GM21737 (cell line): ENCODE measurements at regions not wholly inside any gene's neighbourhood (a gene's known extent, or its start where the extent isn't known, plus 50 kb on each side); places are given as distances from the start of the nearest gene placed in this dataset.
"Not testable (repeated sequence)": the region's sequence is repeated elsewhere in the genome, so short reads cannot be mapped to it uniquely, and the experiment has no call there.

ENCODE experiments used
- ATAC-seq: cut with Tn5 transposase; IDR thresholded peaks from one replicate; pipeline ENCODE4 v1.9.1; 2021; ENCODE audit warnings: mild to moderate bottlenecking, moderate library complexity; ENCODE audit not compliant: unreplicated experiment

DNA sequence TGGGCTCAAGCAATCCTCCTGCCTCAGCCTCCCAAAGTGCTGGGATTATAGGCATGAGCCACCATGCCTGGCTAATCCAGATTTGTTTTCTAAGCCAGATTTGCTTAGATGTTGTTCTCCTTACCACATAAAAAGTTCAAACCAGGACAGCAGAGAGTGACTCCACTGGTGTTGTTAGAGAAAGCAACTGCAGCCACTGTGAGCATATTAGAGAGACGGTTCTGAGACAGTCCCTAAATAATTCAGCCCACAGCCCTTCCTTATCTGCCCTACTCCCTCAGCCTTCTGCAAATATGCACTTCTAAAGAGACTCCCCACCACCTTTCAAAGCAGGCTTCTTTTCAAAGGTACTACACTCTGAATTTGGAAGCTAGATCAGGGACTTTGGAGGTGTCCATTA, 96.1 kb downstream of the DRD1 start:
- ATAC-seq = no peak

DNA sequence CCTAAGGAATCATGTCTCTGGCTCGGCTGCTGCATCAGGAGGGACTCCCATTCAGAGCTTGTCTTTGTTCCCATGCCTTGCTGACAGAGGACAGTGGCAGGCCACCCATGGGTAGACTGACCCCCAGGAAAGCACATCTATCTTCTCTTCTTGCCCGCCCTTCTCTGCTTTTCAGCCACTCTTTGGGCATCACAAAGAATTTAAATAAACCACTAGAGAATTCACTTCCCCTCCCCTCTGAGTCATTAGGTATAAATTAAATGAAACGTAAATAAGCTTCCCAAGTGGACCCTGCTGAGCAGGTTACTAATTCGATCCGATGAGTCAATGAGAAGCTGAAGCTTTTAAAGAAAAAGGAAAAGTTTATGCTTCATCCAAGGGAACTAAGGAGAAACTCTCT, 97.0 kb downstream of the DRD1 start:
- no peak for ATAC-seq

DNA sequence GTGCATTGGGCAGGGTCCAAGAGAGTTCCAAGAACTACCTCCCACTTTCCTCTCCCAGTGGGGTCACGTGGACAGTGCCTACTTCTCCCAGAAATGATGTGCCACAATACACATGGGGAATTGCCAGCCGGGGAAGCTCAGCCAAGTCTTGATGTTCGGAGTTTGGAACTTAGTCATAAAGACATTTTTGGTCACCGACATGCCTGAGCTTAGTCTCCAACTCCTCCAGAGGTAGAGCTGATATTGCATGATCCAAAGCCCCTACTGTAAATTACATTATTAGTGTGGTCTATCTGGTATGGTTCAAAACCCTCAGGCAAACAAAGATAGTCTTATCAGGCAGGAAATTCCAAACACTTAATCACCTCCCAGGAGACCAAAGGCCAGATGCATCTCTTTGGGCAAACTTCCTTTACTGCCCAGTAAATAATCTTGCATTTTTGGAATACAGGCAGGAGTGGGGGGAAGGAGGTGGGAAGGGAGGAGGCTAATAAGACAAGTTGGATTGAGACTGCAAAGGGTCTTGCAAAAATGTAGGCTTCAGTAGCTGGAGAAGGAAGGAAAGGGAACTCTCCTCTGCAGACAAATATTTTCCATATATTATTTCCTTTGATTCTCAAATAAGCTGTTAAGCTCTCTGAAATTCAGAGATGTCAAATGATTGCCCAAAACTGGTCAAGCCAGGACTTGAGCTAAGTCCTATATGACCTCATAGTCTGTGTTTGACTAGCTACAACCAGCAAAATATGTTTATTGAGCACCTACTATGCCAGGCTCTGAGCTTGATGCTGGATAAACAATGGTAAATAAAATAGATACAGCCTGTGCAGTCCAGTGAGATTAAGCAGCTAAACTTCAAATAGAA, 99.4 kb downstream of the DRD1 start:
- no peak for ATAC-seq

DNA sequence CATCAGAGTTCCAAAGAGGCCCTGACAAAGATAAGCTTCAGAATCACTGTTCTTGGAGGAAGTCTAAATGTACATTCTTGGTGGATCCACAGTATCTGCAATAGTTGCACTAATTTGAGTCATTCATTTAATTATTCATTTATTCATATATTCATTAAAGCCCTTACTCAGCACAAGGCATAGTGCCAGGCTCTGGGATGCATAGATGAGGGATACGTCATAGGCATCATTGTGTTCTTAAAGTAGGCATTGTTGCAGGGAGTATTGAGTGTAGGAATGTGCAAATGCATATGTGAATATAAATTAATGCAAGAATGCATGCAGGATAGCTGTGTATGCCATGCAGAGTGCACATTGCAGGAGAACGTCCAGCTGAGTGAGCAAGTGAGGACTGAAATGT, 100.7 kb downstream of the DRD1 start:
- no peak for ATAC-seq

DNA sequence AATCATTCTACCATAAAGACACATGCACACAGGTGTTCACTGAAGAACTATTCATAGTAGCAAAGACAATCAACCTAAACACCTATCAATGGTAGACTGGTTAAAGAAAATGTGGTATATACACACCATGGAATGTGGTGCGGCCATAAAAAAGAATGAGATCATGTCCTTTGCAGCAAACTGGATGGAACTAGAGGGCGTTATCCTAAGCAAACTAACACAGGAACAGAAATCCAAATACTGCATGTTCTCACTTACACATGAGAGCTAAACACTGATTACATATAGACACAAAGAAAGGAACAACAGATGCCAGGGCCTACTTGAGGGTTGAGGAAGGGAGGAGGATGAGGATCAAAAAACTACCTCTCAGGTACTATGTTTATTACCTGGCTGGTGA, 103.8 kb downstream of the DRD1 start:
- no peak for ATAC-seq

DNA sequence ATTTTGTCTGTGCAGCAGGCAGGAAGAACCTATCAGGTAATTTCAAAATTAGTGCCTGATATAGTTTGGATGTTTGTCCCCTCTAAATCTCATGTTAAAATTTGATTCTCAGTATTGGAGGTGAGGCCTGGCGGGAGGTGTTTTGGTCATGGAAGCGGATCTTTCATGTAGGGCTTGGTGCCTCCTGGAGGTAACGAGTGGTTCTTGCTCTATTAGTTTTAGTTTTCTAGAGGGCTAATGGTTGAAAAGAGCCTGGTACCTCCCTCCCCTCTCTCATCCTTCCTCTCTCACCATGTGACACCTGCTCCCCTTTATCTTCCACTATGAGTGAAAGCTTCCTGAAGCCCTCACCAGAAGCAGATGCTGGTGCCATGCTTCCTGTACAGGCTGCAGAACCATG, 106.3 kb downstream of the DRD1 start:
- ATAC-seq = no peak

DNA sequence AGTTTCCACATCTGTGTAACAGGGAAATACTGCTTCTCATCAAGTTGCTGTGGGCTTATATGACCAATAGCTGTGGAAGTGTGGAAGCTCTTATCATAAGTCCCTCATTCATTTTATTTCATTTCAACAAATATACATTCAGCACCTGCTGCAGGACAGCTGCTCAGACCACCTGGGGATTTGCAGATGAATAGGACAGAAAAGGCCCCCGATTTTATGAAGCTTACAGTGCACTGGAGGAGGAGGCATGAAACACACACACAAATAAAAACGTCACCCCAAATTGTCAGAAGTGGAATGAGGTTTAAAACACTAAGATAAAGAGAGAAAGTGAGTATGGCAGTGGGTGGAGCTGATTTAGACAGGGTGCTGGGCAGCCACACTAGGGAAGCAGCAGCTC, 107.2 kb downstream of the DRD1 start:
- no peak for ATAC-seq

DNA sequence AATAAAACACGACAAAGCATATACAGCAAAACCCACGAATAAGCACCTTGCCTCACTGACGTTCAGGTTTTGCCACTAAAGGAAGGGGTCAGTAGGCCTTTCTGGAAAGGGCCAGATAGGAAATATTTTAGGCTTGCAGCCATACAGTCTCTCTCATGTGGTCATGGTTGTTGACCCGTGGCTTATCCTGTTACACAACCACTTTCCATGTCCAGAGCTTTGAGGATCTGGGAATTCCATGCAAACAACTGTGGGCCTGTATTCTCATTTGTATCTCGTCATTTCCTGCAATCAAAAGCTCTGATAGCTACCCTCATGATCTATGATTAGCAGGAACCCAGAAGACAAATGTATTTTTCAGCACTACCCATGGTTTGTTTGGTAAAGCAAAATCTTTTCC, 108.3 kb downstream of the DRD1 start:
- ATAC-seq = no peak

DNA sequence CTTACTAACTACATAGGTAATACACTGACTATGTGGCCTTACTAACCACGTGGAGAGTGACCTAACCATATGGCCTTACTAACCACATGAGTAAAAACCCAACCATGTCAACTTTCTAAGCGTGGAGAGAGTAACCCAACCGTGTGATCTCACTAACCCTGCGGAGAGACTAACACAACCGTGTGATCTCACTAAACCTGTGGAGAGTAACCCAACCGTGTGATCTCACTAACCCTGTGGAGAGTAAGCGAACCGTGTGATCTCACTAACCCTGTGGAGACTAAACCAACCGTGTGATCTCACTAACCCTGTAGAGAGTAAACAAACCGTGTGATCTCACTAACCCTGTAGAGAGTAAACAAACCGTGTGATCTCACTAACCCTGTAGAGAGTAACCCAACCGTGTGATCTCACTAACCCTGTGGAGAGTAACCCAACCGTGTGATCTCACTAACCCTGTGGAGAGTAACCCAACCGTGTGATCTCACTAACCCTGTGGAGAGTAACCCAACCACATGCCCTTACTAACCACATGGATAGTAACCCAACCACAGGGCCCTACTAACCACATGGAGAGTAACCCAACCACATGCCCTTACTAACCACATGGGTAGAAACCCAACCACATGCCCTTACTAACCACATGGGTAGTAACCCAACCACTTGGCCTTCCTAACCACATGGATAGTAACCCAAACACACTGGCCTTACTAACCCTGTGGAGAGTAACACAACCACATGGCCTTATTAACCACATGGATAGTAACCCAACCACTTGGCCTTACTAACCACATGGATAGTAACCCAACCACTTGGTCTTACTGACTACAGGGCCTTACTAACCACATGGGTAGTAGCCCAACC, 112.6 kb downstream of the DRD1 start:
- ATAC-seq = not testable (repeated sequence)

DNA sequence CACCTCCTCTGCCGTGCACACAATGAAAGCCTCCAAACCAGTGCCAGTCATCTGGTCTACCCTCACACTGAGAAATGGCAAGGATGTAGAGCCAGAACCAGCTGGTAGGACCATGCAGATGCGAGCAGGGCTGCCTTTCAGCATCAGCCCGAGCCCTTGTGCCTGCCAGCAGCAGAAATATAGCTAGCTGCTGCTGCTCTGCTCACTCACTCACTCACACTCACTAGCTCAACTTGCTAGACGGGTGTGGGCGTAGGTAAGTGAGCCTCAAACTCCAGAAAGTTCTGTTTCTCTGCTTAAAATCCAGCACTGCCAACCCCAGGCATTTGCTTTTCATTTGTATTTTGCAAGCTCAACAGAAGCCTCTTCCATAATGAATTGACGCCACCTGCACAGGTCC, 114.0 kb downstream of the DRD1 start:
- no peak for ATAC-seq

DNA sequence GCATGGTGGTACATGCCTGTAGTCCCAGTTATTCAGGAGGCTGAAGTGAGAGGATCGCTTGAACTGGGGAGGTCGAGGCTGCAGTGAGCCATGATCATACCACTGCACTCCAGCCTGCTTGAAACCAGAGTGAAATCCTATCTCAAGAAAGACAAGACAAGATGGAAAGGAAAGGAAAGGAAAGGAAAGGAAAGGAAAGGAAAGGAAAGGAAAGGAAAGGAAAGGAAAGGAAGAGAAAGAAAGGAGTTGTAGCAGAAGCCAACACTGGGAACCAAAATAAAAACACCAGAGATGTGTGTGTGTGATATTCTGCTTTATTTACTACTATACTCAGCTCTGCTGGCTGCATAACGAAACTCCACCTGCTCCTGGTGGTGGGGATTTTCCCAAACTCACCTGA, 115.3 kb downstream of the DRD1 start:
- no peak for ATAC-seq

DNA sequence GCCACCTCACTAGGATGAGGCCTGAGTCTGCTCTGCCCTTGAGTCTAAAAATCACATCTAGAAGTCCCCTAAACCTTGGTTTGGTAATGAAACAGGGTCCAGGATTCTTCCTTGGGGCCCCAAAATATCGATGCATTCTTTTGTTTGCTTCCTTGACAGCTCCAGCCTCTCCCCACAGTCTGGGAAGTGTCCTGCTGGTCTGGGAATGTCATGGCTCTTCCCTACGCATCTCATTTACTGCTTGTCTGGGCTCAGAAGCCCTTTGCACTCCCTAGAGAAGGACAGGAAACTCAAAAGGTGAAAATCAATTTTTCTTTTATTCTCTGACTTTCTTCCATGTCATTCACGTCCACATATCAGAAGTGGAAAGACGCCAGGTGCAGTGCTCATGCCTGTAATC, 115.8 kb downstream of the DRD1 start:
- no peak for ATAC-seq

DNA sequence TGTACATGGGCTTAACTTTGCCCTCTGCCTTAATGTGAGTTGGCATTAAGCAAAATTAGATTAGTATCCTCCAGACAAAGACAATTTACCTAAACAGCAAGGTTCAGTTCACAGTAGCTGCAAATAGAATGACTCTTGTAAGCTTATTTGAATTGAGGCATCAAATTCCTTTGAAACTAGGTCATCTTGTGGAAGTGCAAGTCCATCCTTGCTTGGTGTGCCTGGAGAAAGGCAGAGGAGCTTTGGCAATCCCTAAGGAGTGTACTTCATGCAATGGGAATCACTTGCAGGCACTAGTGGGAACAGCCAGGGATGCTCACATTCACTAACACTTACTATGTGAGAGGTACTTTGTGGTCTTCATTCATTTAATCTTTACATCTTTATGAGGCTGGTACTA, 118.3 kb downstream of the DRD1 start:
- ATAC-seq = no peak

DNA sequence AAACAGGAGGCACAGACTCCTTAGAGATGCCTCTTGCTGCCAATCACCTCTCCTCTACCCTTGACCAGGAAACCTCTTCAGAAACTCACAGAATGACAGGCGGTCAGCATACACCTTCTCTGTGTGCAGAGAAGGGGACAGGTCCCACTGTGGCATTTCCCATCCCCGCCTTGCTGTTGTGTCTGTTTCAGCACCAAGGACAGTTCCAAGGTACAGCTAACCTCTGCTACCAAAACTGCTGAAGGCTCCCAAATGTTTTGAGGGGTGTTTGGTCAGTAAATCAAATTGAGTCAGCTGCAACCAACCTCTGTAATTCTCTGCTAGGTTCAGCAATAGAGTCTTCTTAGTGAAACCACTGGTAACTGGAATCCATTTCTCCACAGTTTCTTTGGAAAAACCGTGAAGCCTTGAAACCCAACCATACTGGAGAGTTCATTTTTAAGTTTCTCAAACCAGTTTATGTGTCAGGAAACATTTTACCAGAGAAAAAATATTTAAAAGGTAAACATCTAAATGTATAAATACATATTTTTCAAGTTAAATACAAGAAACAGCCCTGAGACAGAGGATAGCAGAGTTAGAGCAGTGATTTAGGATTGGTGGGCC, 122.0 kb downstream of the DRD1 start:
- no peak for ATAC-seq

DNA sequence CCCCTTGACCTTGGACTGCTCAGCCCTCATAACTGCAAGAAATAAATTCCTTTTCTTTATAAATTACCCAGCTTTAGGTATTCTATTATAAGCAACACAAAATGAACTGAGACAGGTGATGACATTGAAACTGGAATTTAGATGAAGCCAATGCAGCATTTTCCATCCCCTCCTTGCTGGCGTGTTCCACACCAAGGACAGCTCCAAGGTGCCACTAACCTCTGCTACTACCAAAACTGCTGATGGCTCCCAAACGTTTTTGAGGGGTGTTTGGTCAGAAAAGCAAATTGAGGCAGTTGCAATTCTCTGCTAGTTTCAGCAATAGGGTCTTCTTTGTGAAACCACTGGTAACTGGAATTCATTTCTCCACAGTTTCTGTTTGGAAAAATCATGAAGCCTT, 124.8 kb downstream of the DRD1 start:
- ATAC-seq = no peak

DNA sequence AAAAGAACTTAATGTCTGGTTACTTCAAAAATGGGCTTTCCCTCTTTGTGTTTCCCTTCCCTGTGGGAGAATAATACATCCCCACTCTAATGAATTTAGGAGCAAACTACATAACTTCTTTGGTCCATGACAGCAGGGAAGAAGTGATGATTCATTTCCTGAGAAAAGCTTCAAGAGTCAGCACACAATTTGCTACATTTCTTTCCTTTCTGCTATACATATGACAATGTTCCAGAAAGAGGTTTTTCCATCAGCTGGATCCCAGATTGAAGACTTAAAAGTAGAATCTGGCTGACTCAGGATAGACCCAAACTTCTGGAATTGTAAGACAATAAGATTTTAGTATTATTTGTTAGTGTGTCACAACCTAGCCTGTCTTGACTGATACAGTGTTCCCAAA, 126.1 kb downstream of the DRD1 start:
- ATAC-seq = no peak

DNA sequence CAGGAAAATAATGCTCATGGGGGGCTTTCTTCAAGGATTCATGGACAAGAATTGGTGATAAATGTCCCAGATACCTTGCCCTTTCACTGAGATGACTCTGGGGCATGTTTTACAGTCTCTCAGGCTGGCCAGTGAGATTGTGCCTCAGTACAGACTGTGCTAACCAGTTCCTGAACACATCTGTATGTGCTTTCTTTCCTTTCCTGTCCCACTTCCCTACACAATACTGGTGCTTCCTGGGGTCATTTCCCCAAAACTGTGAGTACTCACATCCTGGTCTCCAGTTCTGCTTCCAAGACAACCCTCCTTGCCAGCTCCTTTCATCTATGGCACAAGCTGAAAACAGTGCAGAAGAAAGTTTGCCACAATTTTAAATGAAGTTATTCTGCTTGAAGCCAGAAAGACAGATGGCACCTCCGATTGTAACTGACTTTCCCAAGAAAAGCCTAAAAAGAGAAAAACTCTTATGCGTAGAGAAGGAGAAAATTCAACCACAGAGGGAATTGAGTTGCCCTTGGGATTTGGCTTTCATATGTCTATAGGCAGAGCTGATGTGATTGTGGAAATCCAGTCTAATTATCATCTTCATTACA, 134.7 kb downstream of the DRD1 start:
- no peak for ATAC-seq

DNA sequence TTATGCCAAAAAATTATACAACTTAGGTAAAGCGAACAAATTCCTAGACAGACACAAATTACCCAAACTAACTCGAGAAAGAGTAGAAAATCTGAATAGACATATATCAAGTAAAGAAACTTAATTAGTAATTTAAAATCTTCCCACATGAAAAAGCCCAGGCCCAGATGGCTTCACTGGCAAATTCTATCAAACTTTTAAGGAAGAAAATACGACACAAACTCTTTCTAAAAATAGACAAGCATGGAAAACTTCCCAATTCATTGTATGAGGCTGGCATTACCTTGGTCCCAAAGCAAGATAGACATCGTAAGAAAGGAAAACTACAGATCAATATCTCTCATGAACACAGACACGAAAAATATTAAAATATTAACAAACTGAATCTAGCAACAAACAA, 135.3 kb downstream of the DRD1 start:
- no peak for ATAC-seq

DNA sequence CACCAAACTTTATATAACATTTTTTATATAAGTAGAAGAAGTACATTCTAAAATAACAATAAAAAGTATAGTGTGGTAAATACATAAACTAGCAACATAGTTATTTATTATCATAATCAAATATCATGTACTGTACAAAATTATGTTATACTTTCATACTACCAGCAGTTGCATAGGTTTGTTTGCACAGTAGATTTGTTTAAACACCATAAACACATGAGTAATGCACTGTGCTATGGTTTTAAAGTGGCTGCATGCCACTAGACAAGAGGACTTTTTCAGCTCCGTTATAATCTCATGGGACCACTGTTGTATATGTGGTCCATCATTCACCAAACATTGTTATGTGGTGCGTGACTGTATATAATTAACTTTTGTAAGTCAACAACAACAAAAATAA, 137.6 kb downstream of the DRD1 start:
- no peak for ATAC-seq

DNA sequence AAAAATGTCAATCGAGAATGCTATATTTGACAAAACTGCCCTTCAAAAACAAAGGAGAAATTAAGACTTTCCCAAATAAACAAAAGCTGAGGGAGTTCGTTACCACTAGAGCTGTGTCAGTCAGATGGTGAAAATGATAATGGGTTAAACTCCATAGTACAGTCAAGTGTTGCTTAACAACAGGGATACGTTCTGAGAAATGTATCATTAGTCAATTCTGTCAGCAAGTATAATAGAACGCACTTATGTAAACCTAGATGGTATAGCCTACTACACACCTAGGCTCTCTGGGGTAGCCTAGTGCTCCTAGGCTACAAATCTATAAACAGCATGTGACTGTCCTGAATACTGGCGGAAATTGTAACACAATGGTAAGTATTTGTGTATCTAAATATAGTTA, 138.7 kb downstream of the DRD1 start:
- ATAC-seq = no peak

DNA sequence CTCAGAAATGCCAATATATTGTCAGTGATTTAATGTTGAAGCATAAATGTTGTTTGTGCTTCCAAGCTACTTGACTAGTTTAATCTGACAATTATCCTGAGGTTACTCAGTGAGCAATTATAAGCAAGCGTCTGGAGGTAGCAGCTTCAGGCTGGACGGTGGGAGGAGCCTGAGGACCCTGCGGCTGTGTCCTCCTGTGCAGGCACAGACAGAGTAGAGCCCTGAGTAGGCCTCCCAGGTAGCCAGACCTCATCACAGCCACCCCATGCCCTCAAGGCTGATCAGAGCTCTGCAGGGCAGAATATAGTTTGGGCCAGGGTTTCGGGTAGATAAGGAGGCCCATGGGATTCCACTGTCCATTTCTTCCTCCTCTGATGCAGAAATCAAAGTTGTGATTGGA, 153.6 kb downstream of the DRD1 start:
- no peak for ATAC-seq
